Osteoblast (primary cell): ENCODE measurements at regions not wholly inside any gene's neighbourhood (a gene's known extent, or its start where the extent isn't known, plus 50 kb on each side); places are given as distances from the start of the nearest gene placed in this dataset.

ENCODE experiments used
- DNase-seq: peaks from one replicate; pipeline ENCODE4 v3.0.0; 2011; ENCODE audit warnings: low spot score, mixed read lengths; ENCODE audit not compliant: insufficient read length; ENCODE audit errors: missing footprints
- H2AFZ ChIP-seq: 2 replicates; pipeline ENCODE4 v1.6.0; 2011; ENCODE audit warnings: mild to moderate bottlenecking, low read length
- H3K27ac ChIP-seq: 2 replicates; pipeline ENCODE4 v1.5.1; 2011; ENCODE audit warnings: mild to moderate bottlenecking, low read depth, low read length, moderate library complexity
- H3K27me3 ChIP-seq: 2 replicates; pipeline ENCODE4 v1.6.0; 2012; ENCODE audit warnings: mild to moderate bottlenecking, control low read depth, inconsistent platforms, low read length, moderate library complexity; ENCODE audit not compliant: insufficient read depth
- H3K36me3 ChIP-seq: 2 replicates; pipeline ENCODE4 v1.5.1; 2011; ENCODE audit warnings: mild to moderate bottlenecking, low read length, control low read depth, moderate library complexity; ENCODE audit not compliant: insufficient read depth
- H3K4me1 ChIP-seq: 2 replicates; pipeline ENCODE4 v1.5.1; 2011; ENCODE audit warnings: mild to moderate bottlenecking, low read length, control low read depth, moderate library complexity; ENCODE audit not compliant: insufficient read depth
- H3K4me2 ChIP-seq: 2 replicates; pipeline ENCODE4 v1.6.0; 2011; ENCODE audit warnings: mild to moderate bottlenecking, low read length; ENCODE audit not compliant: insufficient read depth
- H3K4me3 ChIP-seq: fragments of 200-600 bp; sonication (generic); 3 replicates; pipeline ENCODE4 v1.5.1; 2012; ENCODE audit warnings: mild to moderate bottlenecking, low read length, inconsistent platforms; ENCODE audit not compliant: insufficient read depth
- H3K79me2 ChIP-seq: 2 replicates; pipeline ENCODE4 v1.6.0; 2012; ENCODE audit warnings: mild to moderate bottlenecking, low read length, control low read depth, inconsistent platforms; ENCODE audit not compliant: insufficient read depth
- H3K9me3 ChIP-seq: 2 replicates; pipeline ENCODE4 v1.5.1; 2011; ENCODE audit warnings: low read depth, low read length, control low read depth
- H4K20me1 ChIP-seq: 2 replicates; pipeline ENCODE4 v1.6.0; 2012; ENCODE audit warnings: mild to moderate bottlenecking, low read length, control low read depth; ENCODE audit not compliant: insufficient read depth
- CTCF ChIP-seq: IDR thresholded peaks from 2 replicates; pipeline ENCODE4 v1.5.1; 2011; ENCODE audit warnings: mild to moderate bottlenecking, low read depth, low read length, moderate library complexity; ENCODE audit errors: extremely low read depth

GRCh38 chr5:107169867-107170266, 500.9 kb downstream of the EFNA5 start:
- no peak for TF ChIP-seq CTCF

GRCh38 chr5:107168848-107169752, 501.6 kb downstream of the EFNA5 start:
- no peak for DNase-seq
- Histone ChIP-seq H3K4me1 (no peaks in the 10 kb centered on the region), H3K27ac (no peak overlapping the region), H3K9me3 (peaks cover 2% of the 10 kb centered on the region), H3K27me3 (no peaks in the 10 kb centered on the region), H4K20me1 (no peaks in the 10 kb centered on the region), H3K4me3 (no peak overlapping the region), H3K79me2 (no peaks in the 10 kb centered on the region), H2AFZ (no peak overlapping the region), H3K4me2 (no peak overlapping the region), H3K36me3 (no peaks in the 10 kb centered on the region)
- no peak for TF ChIP-seq CTCF

More at GRCh38 chr5:107169867-107170266, 500.9 kb downstream of the EFNA5 start:
- H3K4me2 ChIP-seq, result no peak overlapping the region
- no peak overlapping the region for H3K4me3 ChIP-seq
- H3K36me3 ChIP-seq, result no peaks in the 10 kb centered on the region
- H3K9me3 ChIP-seq, result peaks cover 2% of the 10 kb centered on the region
- H3K27me3 ChIP-seq, result no peaks in the 10 kb centered on the region
- no peaks in the 10 kb centered on the region for H3K4me1 ChIP-seq
- DNase-seq, result no peak
- no peaks in the 10 kb centered on the region for H3K79me2 ChIP-seq
- no peaks in the 10 kb centered on the region for H4K20me1 ChIP-seq
- H3K27ac ChIP-seq, result no peak overlapping the region
- no peak overlapping the region for H2AFZ ChIP-seq

GRCh38 chr5:107168086-107168485, 502.7 kb downstream of the EFNA5 start:
- DNase-seq, result no peak
- Histone ChIP-seq H3K9me3 (peaks cover 2% of the 10 kb centered on the region), H3K27ac (no peak overlapping the region), H3K4me2 (no peak overlapping the region), H3K36me3 (no peaks in the 10 kb centered on the region), H3K27me3 (no peaks in the 10 kb centered on the region), H4K20me1 (no peaks in the 10 kb centered on the region), H2AFZ (no peak overlapping the region), H3K4me1 (no peaks in the 10 kb centered on the region), H3K4me3 (no peak overlapping the region), H3K79me2 (no peaks in the 10 kb centered on the region)
- no peak for TF ChIP-seq CTCF

- Histone ChIP-seq H4K20me1 (no peaks in the 10 kb centered on the region), H3K9me3 (peaks cover under 1% of the 10 kb centered on the region), H3K27me3 (no peaks in the 10 kb centered on the region), H3K4me3 (no peak overlapping the region), H3K36me3 (no peaks in the 10 kb centered on the region), H2AFZ (no peak overlapping the region), H3K4me2 (no peak overlapping the region), H3K27ac (no peak overlapping the region), H3K4me1 (no peaks in the 10 kb centered on the region), H3K79me2 (no peaks in the 10 kb centered on the region)
- no peak for TF ChIP-seq CTCF
- no peak for DNase-seq
Observed at GRCh38 chr5:107165296-107165695, 505.4 kb downstream of the EFNA5 start.
